H1 (cell line): ENCODE measurements at regions not wholly inside any gene's neighbourhood (a gene's known extent, or its start where the extent isn't known, plus 50 kb on each side); places are given as distances from the start of the nearest gene placed in this dataset.

ENCODE experiments used
- CTCF ChIA-PET: fragments of 300-600 bp; sonication (Branson Sonifier 250); formaldehyde crosslinking; loops from one replicate; lab custom pipeline; 2021; ENCODE audit not compliant: partially characterized antibody; lab: Charles Lee
- POLR2A ChIA-PET: fragments of 300-600 bp; sonication (Branson Sonifier 250); formaldehyde crosslinking; loops from one replicate; lab custom pipeline; 2021; ENCODE audit warnings: inconsistent platforms; ENCODE audit not compliant: partially characterized antibody; lab: Charles Lee
- DNase-seq, 2 experiments: peaks; one replicate each; pipeline versions ENCODE4 v3.0.0 to v3.0.0-alpha.2; 2010 to 2022; ENCODE audit warnings: low spot score in 2 of 2, low read depth in 1 of 2, mixed read lengths in 1 of 2
- FAIRE-seq: peaks from 2 replicates; lab custom pipeline; 2011; peaks lifted over from hg19 to GRCh38; lab: Jason Lieb, UNC
- H2AFZ ChIP-seq: 2 replicates; pipeline ENCODE4 v1.8.1; 2012; ENCODE audit warnings: low read length, inconsistent platforms
- H2AK5ac ChIP-seq: 2 replicates; pipeline ENCODE4 v1.6.1; 2013; ENCODE audit warnings: low read depth, low read length
- H2BK120ac ChIP-seq: replicated peaks from 2 replicates; pipeline ENCODE3; 2013; ENCODE audit warnings: low read depth, low read length, inconsistent platforms
- H2BK12ac ChIP-seq: 2 replicates; pipeline ENCODE4 v1.6.1; 2013; ENCODE audit warnings: low read depth, low read length
- H2BK15ac ChIP-seq: 2 replicates; pipeline ENCODE4 v1.6.1; 2013; ENCODE audit warnings: low read length
- H2BK20ac ChIP-seq: 2 replicates; pipeline ENCODE4 v1.6.1; 2013; ENCODE audit warnings: low read length
- H2BK5ac ChIP-seq: 2 replicates; pipeline ENCODE4 v1.6.1; 2013; ENCODE audit warnings: low read depth, low read length
- H3K14ac ChIP-seq: 2 replicates; pipeline ENCODE4 v1.6.1; 2013; ENCODE audit warnings: inconsistent platforms; ENCODE audit not compliant: insufficient read length
- H3K18ac ChIP-seq: 2 replicates; pipeline ENCODE4 v1.6.1; 2013; ENCODE audit warnings: low read length; ENCODE audit errors: extremely low read depth
- H3K23ac ChIP-seq: 2 replicates; pipeline ENCODE4 v1.6.1; 2013; ENCODE audit warnings: inconsistent platforms; ENCODE audit not compliant: insufficient read length
- H3K23me2 ChIP-seq: 2 replicates; pipeline ENCODE4 v1.6.1; 2013; ENCODE audit warnings: low read depth, low read length
- H3K27ac ChIP-seq: 2 replicates; pipeline ENCODE4 v1.6.1; 2011; ENCODE audit warnings: low read depth, low read length, inconsistent platforms
- H3K27me3 ChIP-seq, 4 experiments: replicated peaks in 1 of 4; 1 replicate in 1 of 4; 2 replicates in 3 of 4; pipeline versions ENCODE4 v1.6.1 to v1.8.1; 2011 to 2013; ENCODE audit warnings: low read length in 3 of 4, mild to moderate bottlenecking in 3 of 4, inconsistent platforms in 2 of 4, mixed read lengths in 2 of 4, moderate library complexity in 1 of 4; ENCODE audit not compliant: control insufficient read depth in 3 of 4, insufficient read depth in 3 of 4; ENCODE audit errors: extremely low read depth in 1 of 4
- H3K36me3 ChIP-seq, 4 experiments: 2 replicates each; pipeline versions ENCODE4 v1.6.1 to v1.8.1; 2011 to 2013; ENCODE audit warnings: mild to moderate bottlenecking in 4 of 4, low read length in 3 of 4, moderate library complexity in 2 of 4, control low read depth in 1 of 4, inconsistent platforms in 1 of 4; ENCODE audit not compliant: insufficient read depth in 4 of 4, control insufficient read depth in 2 of 4
- H3K4ac ChIP-seq: replicated peaks from 2 replicates; pipeline ENCODE3; 2013; ENCODE audit warnings: low read length, low read depth, mixed read lengths, inconsistent platforms; ENCODE audit not compliant: insufficient read length
- H3K4me1 ChIP-seq, 4 experiments: replicated peaks in 1 of 4; 1 replicate in 1 of 4; 2 replicates in 3 of 4; pipeline versions ENCODE4 v1.6.1 to v1.8.1; 2011 to 2013; ENCODE audit warnings: low read length in 3 of 4, inconsistent platforms in 2 of 4, mixed read lengths in 1 of 4; ENCODE audit not compliant: insufficient read depth in 4 of 4, control insufficient read depth in 3 of 4
- H3K4me2 ChIP-seq, 2 experiments: 2 replicates each; pipeline versions ENCODE4 v1.6.1 to v1.8.1; 2011 to 2013; ENCODE audit warnings: low read depth in 2 of 2, low read length in 2 of 2, control low read depth in 1 of 2, inconsistent platforms in 1 of 2, mild to moderate bottlenecking in 1 of 2; ENCODE audit not compliant: insufficient read depth in 1 of 2
- H3K4me3 ChIP-seq, 4 experiments: fragments of 200-600, 300-600 bp in 1 of 4; sonication (generic), shearing (Covaris generic), sonication (Bioruptor Twin) in 1 of 4; 2 replicates each; pipeline versions ENCODE4 v1.5.1 to v1.8.1; 2011 to 2016; ENCODE audit warnings: low read length in 4 of 4, low read depth in 3 of 4, control low read depth in 2 of 4, inconsistent platforms in 2 of 4, mild to moderate bottlenecking in 2 of 4, mixed read lengths in 1 of 4, moderate library complexity in 1 of 4; ENCODE audit not compliant: insufficient read depth in 2 of 4; ENCODE audit errors: extremely low read depth in 1 of 4
- H3K56ac ChIP-seq: replicated peaks from 2 replicates; pipeline ENCODE3; 2013; ENCODE audit warnings: low read depth, mild to moderate bottlenecking, mixed read lengths, low read length, inconsistent platforms; ENCODE audit not compliant: insufficient read length
- H3K79me1 ChIP-seq: 2 replicates; pipeline ENCODE4 v1.6.1; 2013; ENCODE audit warnings: low read depth, low read length, control low read depth
- H3K79me2 ChIP-seq, 2 experiments: 2 replicates each; pipeline versions ENCODE4 v1.6.1 to v1.8.1; 2012 to 2013; ENCODE audit warnings: low read length in 2 of 2, mild to moderate bottlenecking in 2 of 2, inconsistent platforms in 1 of 2; ENCODE audit not compliant: insufficient read depth in 2 of 2, control insufficient read depth in 1 of 2
- H3K9ac ChIP-seq, 4 experiments: replicated peaks in 1 of 4; 1 replicate in 1 of 4; 2 replicates in 3 of 4; pipeline versions ENCODE4 v1.6.1 to v1.8.1; 2011 to 2013; ENCODE audit warnings: low read depth in 3 of 4, low read length in 3 of 4, control low read depth in 2 of 4, mild to moderate bottlenecking in 2 of 4, moderate library complexity in 2 of 4, inconsistent platforms in 1 of 4; ENCODE audit errors: extremely low read depth in 1 of 4
- H3K9me3 ChIP-seq, 2 experiments: 2 replicates each; pipeline versions ENCODE4 v1.6.1 to v1.8.1; 2012 to 2013; ENCODE audit warnings: mild to moderate bottlenecking in 2 of 2, moderate library complexity in 2 of 2, control low read depth in 1 of 2, inconsistent platforms in 1 of 2, low read depth in 1 of 2, low read length in 1 of 2, mixed read lengths in 1 of 2; ENCODE audit not compliant: insufficient read depth in 2 of 2
- H4K20me1 ChIP-seq, 2 experiments: replicated peaks in 1 of 2; 2 replicates each; pipeline versions ENCODE3 to v1.8.1; 2011 to 2013; ENCODE audit warnings: inconsistent platforms in 2 of 2, low read length in 2 of 2, mild to moderate bottlenecking in 1 of 2; ENCODE audit not compliant: insufficient read depth in 2 of 2, control insufficient read depth in 1 of 2
- H4K5ac ChIP-seq: 2 replicates; pipeline ENCODE4 v1.6.1; 2013; ENCODE audit warnings: low read length, low read depth, mixed read lengths, inconsistent platforms; ENCODE audit not compliant: insufficient read length
- H4K8ac ChIP-seq: 2 replicates; pipeline ENCODE4 v1.8.0; 2013; ENCODE audit warnings: mild to moderate bottlenecking, moderate library complexity, low read length, inconsistent platforms; ENCODE audit not compliant: insufficient read depth; ENCODE audit errors: extremely low read depth
- H4K91ac ChIP-seq: replicated peaks from 2 replicates; pipeline ENCODE3; 2013; ENCODE audit warnings: low read length, mixed read lengths, inconsistent platforms; ENCODE audit not compliant: insufficient read length
- BRCA1 ChIP-seq: IDR thresholded peaks from 2 replicates; pipeline ENCODE4 v1.6.1; 2012; ENCODE audit warnings: low read depth, low read length, improper control_type of control experiment
- E2F6 ChIP-seq: IDR thresholded peaks from 2 replicates; pipeline ENCODE4 v1.6.1; 2012; ENCODE audit warnings: inconsistent platforms
- WGBS, 2 experiments: shearing (Covaris generic) in 1 of 2; methylation state at CpG; one replicate each; pipeline versions ENCODE4 v1.1.6 to v1.1.7; 2013 to 2015; ENCODE audit warnings: low lambda C conversion rate in 2 of 2, mixed read lengths in 2 of 2, inconsistent platforms in 1 of 2, low coverage in 1 of 2, missing lambda C conversion rate in 1 of 2; ENCODE audit not compliant: insufficient replicate concordance in 2 of 2, insufficient coverage in 1 of 2, insufficient read length in 1 of 2; ENCODE audit errors: extremely low coverage in 1 of 2, missing lambda C conversion rate in 1 of 2; 5-methylcytosine and 5-hydroxymethylcytosine counted together

GRCh38 chrX:15938072-15938471 lies 83.5 kb upstream of the AP1S2 start:
- Histone ChIP-seq H3K56ac (no peak overlapping the region), H4K8ac (no peak overlapping the region), H3K27me3 (no peaks in the 10 kb centered on the region), H3K4me2 (no peak overlapping the region), H4K20me1 (no peaks in the 10 kb centered on the region), H3K79me1 (no peaks in the 10 kb centered on the region), H2BK15ac (0 out of 2 replicates have a peak overlapping the region, but pooled peaks have one; percentile 8), H3K79me2 (no peaks in the 10 kb centered on the region), H3K23me2 (no peaks in the 10 kb centered on the region), H2BK20ac (no peak overlapping the region), H3K27ac (no peak overlapping the region), H3K4me1 (no peaks in the 10 kb centered on the region), H3K14ac (no peak overlapping the region), H3K4me3 (no peak overlapping the region), H3K18ac (no peak overlapping the region), H4K91ac (no peak overlapping the region), H3K4ac (no peak overlapping the region), H2AK5ac (no peak overlapping the region), H3K23ac (no peak overlapping the region), H4K5ac (no peak overlapping the region), H3K36me3 (no peaks in the 10 kb centered on the region), H2AFZ (no peak overlapping the region), H2BK120ac (no peak overlapping the region), H3K9me3 (no peaks in the 10 kb centered on the region), H2BK12ac (no peak overlapping the region), H3K9ac (no peak overlapping the region), H2BK5ac (no peak overlapping the region)
- ChIA-PET CTCF (no interaction called here), POLR2A (no interaction called here)
- DNase-seq (no peak), FAIRE-seq (no peak)
- WGBS, 2 experiments = 89% methylated on average over 6 of the region's 6 CpGs; no CpG with 5 or more reads in 1 of the 2 experiments
- TF ChIP-seq E2F6 (peak; percentile 53), BRCA1 (no peak)
